A549 (cell line): ENCODE measurements at regions not wholly inside any gene's neighbourhood (a gene's known extent, or its start where the extent isn't known, plus 50 kb on each side); places are given as distances from the start of the nearest gene placed in this dataset.

Source experiments
- EP300 ChIP-seq, 2 experiments: fragments of >200 bp; sonication (Bioruptor Twin); formaldehyde crosslinking; IDR thresholded peaks; 2 replicates in 1 of 2; 3 replicates in 1 of 2; pipeline ENCODE4 v1.6.1; 2016 to 2017
- HEYL ChIP-seq: fragments of 250-450 bp; sonication (Bioruptor Pico); IDR thresholded peaks from 2 replicates; pipeline ENCODE4 v1.8.0; 2021; ENCODE audit warnings: mild to moderate bottlenecking, moderate library complexity
- KDM1A ChIP-seq: fragments of 200-600 bp; sonication (generic); IDR thresholded peaks from 2 replicates; pipeline ENCODE4 v1.6.1; 2016; ENCODE audit warnings: low read depth, mild to moderate bottlenecking
- RAD21 ChIP-seq, 2 experiments: fragments of >200 bp in 1 of 2; sonication (Bioruptor Twin) in 1 of 2; formaldehyde crosslinking in 1 of 2; IDR thresholded peaks in 1 of 2; conservative IDR thresholded peaks in 1 of 2; 2 replicates in 1 of 2; 3 replicates in 1 of 2; pipeline ENCODE4 v1.6.1; 2012 to 2018; ENCODE audit warnings: inconsistent platforms in 1 of 2
- RFX5 ChIP-seq: fragments of 450-650 bp; IDR thresholded peaks from 2 replicates; pipeline ENCODE4 v1.7.1; 2014; ENCODE audit warnings: antibody characterized with exemption, mild to moderate bottlenecking, moderate library complexity
- TFCP2L1 ChIP-seq: fragments of 250-450 bp; sonication (Bioruptor Pico); IDR thresholded peaks from 2 replicates; pipeline ENCODE4 v1.5.0; 2021; ENCODE audit warnings: mild to moderate bottlenecking
- TF ChIP-seq, protein P1 (sequence below): fragments of 450-650 bp; IDR thresholded peaks from 2 replicates; pipeline ENCODE4 v1.6.1; 2014; ENCODE audit warnings: antibody characterized with exemption
- TF ChIP-seq, protein P2 (sequence below): fragments of 200-600 bp; sonication (generic); IDR thresholded peaks from 2 replicates; pipeline ENCODE4 v1.6.1; 2016; ENCODE audit warnings: antibody characterized with exemption, mild to moderate bottlenecking, moderate library complexity
- TF ChIP-seq, protein P3 (sequence below): fragments of >200 bp; sonication (Bioruptor Twin); formaldehyde crosslinking; IDR thresholded peaks from 3 replicates; pipeline ENCODE4 v1.5.1; 2016

DNA sequence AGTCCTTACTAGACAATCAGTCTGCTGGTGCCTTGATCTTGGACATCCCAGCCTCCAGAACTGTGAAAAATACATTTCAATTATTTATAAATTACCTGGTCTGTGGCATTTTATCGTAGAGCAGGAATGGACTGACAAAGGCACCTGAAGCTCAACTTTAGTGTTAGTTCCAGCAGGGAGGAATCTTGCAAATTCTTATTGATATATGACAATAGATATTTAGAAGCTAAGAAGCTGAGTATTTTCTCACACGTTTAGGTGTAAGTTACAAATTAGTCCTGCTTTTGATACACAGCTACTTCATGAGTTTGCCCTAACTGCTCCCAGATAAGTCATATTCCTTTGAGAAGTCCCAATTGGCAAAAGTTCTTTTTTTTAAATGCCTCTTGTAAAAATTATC lies 138.0 kb upstream of the ZNF217 start:
- TF ChIP-seq, protein P1, sequence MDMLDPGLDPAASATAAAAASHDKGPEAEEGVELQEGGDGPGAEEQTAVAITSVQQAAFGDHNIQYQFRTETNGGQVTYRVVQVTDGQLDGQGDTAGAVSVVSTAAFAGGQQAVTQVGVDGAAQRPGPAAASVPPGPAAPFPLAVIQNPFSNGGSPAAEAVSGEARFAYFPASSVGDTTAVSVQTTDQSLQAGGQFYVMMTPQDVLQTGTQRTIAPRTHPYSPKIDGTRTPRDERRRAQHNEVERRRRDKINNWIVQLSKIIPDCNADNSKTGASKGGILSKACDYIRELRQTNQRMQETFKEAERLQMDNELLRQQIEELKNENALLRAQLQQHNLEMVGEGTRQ: no peak
- TF ChIP-seq RAD21 (conservative IDR thresholded peaks at IDR 0.05 in 1 of 2, IDR thresholded peaks at IDR 0.05 in 1 of 2) (no peak), EP300 (IDR thresholded peaks at IDR 0.05) (no peak), RFX5 (no peak), HEYL (CRISPR knock-in tag) (no peak), KDM1A (no peak), TFCP2L1 (CRISPR knock-in tag) (no peak)
- TF ChIP-seq, protein P2, sequence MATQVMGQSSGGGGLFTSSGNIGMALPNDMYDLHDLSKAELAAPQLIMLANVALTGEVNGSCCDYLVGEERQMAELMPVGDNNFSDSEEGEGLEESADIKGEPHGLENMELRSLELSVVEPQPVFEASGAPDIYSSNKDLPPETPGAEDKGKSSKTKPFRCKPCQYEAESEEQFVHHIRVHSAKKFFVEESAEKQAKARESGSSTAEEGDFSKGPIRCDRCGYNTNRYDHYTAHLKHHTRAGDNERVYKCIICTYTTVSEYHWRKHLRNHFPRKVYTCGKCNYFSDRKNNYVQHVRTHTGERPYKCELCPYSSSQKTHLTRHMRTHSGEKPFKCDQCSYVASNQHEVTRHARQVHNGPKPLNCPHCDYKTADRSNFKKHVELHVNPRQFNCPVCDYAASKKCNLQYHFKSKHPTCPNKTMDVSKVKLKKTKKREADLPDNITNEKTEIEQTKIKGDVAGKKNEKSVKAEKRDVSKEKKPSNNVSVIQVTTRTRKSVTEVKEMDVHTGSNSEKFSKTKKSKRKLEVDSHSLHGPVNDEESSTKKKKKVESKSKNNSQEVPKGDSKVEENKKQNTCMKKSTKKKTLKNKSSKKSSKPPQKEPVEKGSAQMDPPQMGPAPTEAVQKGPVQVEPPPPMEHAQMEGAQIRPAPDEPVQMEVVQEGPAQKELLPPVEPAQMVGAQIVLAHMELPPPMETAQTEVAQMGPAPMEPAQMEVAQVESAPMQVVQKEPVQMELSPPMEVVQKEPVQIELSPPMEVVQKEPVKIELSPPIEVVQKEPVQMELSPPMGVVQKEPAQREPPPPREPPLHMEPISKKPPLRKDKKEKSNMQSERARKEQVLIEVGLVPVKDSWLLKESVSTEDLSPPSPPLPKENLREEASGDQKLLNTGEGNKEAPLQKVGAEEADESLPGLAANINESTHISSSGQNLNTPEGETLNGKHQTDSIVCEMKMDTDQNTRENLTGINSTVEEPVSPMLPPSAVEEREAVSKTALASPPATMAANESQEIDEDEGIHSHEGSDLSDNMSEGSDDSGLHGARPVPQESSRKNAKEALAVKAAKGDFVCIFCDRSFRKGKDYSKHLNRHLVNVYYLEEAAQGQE: no peak
- TF ChIP-seq, protein P3, sequence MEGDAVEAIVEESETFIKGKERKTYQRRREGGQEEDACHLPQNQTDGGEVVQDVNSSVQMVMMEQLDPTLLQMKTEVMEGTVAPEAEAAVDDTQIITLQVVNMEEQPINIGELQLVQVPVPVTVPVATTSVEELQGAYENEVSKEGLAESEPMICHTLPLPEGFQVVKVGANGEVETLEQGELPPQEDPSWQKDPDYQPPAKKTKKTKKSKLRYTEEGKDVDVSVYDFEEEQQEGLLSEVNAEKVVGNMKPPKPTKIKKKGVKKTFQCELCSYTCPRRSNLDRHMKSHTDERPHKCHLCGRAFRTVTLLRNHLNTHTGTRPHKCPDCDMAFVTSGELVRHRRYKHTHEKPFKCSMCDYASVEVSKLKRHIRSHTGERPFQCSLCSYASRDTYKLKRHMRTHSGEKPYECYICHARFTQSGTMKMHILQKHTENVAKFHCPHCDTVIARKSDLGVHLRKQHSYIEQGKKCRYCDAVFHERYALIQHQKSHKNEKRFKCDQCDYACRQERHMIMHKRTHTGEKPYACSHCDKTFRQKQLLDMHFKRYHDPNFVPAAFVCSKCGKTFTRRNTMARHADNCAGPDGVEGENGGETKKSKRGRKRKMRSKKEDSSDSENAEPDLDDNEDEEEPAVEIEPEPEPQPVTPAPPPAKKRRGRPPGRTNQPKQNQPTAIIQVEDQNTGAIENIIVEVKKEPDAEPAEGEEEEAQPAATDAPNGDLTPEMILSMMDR: no peak
